ENCODE measurements at regions not wholly inside any gene's neighbourhood (a gene's known extent, or its start where the extent isn't known, plus 50 kb on each side); places are given as distances from the start of the nearest gene placed in this dataset.

DNA sequence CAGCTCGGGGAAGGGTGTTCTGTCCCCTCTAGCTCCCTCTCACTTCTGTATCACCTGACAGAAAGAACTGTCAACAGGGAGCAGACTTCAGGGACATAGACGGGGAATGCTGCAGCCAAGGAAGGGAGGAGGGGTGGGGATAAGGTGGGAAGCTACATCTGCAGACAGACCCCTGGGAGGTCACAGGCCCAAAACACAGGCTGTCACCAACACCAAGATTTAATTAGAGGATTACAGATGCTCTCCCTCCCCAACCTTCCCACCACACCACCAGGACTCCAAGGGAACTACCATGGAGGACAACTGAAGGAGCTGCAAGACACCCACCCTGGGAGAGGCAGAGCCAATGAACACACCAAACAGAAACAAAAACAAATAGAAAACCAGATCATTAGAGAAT is 425.2 kb upstream of the VSTM2A start (continued):
- TF ChIP-seq, protein P1, sequence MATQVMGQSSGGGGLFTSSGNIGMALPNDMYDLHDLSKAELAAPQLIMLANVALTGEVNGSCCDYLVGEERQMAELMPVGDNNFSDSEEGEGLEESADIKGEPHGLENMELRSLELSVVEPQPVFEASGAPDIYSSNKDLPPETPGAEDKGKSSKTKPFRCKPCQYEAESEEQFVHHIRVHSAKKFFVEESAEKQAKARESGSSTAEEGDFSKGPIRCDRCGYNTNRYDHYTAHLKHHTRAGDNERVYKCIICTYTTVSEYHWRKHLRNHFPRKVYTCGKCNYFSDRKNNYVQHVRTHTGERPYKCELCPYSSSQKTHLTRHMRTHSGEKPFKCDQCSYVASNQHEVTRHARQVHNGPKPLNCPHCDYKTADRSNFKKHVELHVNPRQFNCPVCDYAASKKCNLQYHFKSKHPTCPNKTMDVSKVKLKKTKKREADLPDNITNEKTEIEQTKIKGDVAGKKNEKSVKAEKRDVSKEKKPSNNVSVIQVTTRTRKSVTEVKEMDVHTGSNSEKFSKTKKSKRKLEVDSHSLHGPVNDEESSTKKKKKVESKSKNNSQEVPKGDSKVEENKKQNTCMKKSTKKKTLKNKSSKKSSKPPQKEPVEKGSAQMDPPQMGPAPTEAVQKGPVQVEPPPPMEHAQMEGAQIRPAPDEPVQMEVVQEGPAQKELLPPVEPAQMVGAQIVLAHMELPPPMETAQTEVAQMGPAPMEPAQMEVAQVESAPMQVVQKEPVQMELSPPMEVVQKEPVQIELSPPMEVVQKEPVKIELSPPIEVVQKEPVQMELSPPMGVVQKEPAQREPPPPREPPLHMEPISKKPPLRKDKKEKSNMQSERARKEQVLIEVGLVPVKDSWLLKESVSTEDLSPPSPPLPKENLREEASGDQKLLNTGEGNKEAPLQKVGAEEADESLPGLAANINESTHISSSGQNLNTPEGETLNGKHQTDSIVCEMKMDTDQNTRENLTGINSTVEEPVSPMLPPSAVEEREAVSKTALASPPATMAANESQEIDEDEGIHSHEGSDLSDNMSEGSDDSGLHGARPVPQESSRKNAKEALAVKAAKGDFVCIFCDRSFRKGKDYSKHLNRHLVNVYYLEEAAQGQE (IDR thresholded peaks at IDR 0.05; ENCODE audit: low read depth, low read length), result no peak
- no peak for TF ChIP-seq SMAD1 (IDR thresholded peaks at IDR 0.05; ENCODE audit: low read depth, partially characterized antibody)
- no peak for TF ChIP-seq ZNF384 (IDR thresholded peaks at IDR 0.05; ENCODE audit: borderline replicate concordance, low read depth, low read length)
- TF ChIP-seq, protein P2, sequence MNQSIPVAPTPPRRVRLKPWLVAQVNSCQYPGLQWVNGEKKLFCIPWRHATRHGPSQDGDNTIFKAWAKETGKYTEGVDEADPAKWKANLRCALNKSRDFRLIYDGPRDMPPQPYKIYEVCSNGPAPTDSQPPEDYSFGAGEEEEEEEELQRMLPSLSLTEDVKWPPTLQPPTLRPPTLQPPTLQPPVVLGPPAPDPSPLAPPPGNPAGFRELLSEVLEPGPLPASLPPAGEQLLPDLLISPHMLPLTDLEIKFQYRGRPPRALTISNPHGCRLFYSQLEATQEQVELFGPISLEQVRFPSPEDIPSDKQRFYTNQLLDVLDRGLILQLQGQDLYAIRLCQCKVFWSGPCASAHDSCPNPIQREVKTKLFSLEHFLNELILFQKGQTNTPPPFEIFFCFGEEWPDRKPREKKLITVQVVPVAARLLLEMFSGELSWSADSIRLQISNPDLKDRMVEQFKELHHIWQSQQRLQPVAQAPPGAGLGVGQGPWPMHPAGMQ (IDR thresholded peaks at IDR 0.05; ENCODE audit: borderline replicate concordance), result no peak
- TF ChIP-seq TBL1XR1 (IDR thresholded peaks at IDR 0.05; ENCODE audit: low read depth, low read length), result no peak

DNA sequence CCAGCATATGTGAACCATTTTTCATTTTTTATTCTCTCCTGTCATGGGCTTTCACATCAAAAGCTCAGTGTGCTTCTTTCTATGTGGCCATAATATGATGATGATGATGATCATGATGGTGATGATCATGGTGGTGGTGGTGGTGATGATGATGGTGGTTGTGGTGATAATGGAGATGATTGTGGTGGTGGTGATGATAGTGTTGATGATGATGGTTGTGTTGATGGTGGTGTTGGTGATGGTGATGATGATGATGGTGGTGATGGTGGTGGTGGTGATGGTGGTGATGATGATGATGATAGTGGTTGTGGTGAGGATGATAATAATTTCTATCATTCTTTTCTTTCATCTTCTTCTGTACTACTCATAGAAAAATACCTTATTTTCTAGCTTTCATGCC is 413.1 kb upstream of the VSTM2A start:
- SMC1A ChIA-PET (ENCODE audit: uncharacterized antibody, unreplicated experiment), result interaction anchor here (0.5 kb wide), 1 partner anchor 448 kb away, joined by 3 read pairs; no protein-coding TSS in a partner anchor
- intact Hi-C loops (cut with micrococcal nuclease; ENCODE audit: unreplicated experiment), result no loop called here
- RAD21 ChIA-PET (ENCODE audit: unreplicated experiment), result no interaction called here
- Histone ChIP-seq H4K20me1 (ENCODE audit: control insufficient read depth, insufficient read depth) (no peaks in the 10 kb centered on the region), H3K9ac (ENCODE audit: control insufficient read depth, insufficient read depth, low read length) (no peak overlapping the region), H3K79me2 (ENCODE audit: control insufficient read depth, insufficient read depth, low read length) (no peaks in the 10 kb centered on the region), H3K27ac (ENCODE audit: control insufficient read depth, insufficient read depth) (no peak overlapping the region), H2AFZ (ENCODE audit: control insufficient read depth, low read depth, low read length) (no peak overlapping the region), H3K4me3 (no peak overlapping the region), H3K9me3 (replicated peaks; ENCODE audit: control insufficient read depth, insufficient read depth, low read length) (no peaks in the 10 kb centered on the region), H3K4me1 (ENCODE audit: control insufficient read depth, insufficient read depth, low read length) (no peaks in the 10 kb centered on the region), H3K4me2 (ENCODE audit: control insufficient read depth, insufficient read depth) (no peak overlapping the region), H3K27me3 (replicated peaks in 1 of 2; ENCODE audit: control insufficient read depth in 2 of 2, insufficient read depth in 2 of 2, low read length in 1 of 2) (no peaks in the 10 kb centered on the region), H3K36me3 (ENCODE audit: control insufficient read depth in 2 of 2, insufficient read depth in 2 of 2, low read length in 1 of 2) (no peaks in the 10 kb centered on the region)
- no peak for ATAC-seq
- CTCF ChIA-PET, result no interaction called here
- TF ChIP-seq BCL11A (IDR thresholded peaks at IDR 0.05; ENCODE audit: low read depth, low read length), result no peak
- no peak for TF ChIP-seq SMARCA5 (IDR thresholded peaks at IDR 0.05)
- TF ChIP-seq IKZF2 (IDR thresholded peaks at IDR 0.05), result no peak
- no peak for TF ChIP-seq ESRRA (IDR thresholded peaks at IDR 0.05; ENCODE audit: low read length)
- no peak for TF ChIP-seq KLF5 (IDR thresholded peaks at IDR 0.05; ENCODE audit: partially characterized antibody)
- TF ChIP-seq, protein P1 (IDR thresholded peaks at IDR 0.05; ENCODE audit: low read depth, low read length), result no peak
- DNase-seq (ENCODE audit: low read depth, low spot score), result no peak
- in situ Hi-C loops (cut with MboI), result no loop called here
- FAIRE-seq, result no peak
- POLR2A ChIA-PET, result no interaction called here
- BruUV-seq (replicated peaks), result no TSS peak

Measured in GM12878 (cell line).